Keratinocyte (primary cell): ENCODE measurements at regions not wholly inside any gene's neighbourhood (a gene's known extent, or its start where the extent isn't known, plus 50 kb on each side); places are given as distances from the start of the nearest gene placed in this dataset.

Source experiments
- CTCF ChIP-seq, 3 experiments: IDR thresholded peaks in 1 of 3; conservative IDR thresholded peaks in 1 of 3; optimal IDR thresholded peaks in 1 of 3; 2 replicates in 2 of 3; 3 replicates in 1 of 3; pipeline versions ENCODE3 to v1.5.1; 2011; ENCODE audit warnings: low read length in 3 of 3, mild to moderate bottlenecking in 3 of 3, moderate library complexity in 2 of 3, control low read depth in 1 of 3, inconsistent platforms in 1 of 3; ENCODE audit not compliant: insufficient read depth in 2 of 3; ENCODE audit errors: extremely low read depth in 1 of 3
- EZH2 ChIP-seq: IDR thresholded peaks from one replicate; pipeline ENCODE4 v1.6.1; 2012; ENCODE audit warnings: inconsistent platforms, mild to moderate bottlenecking, low read length, moderate library complexity

- TF ChIP-seq CTCF (optimal IDR thresholded peaks at IDR 0.05 in 1 of 3, IDR thresholded peaks at IDR 0.05 in 1 of 3, conservative IDR thresholded peaks at IDR 0.05 in 1 of 3; ENCODE audit: extremely low read depth in 1 of 3, insufficient read depth in 2 of 3, low read length in 3 of 3), result no peak
- TF ChIP-seq EZH2, result no peak
These were observed 154.1 kb upstream of the PELI2 start for GRCh38 chr14:55964091-55964490.
